Smooth muscle cell (in vitro differentiated cells): ENCODE measurements at regions not wholly inside any gene's neighbourhood (a gene's known extent, or its start where the extent isn't known, plus 50 kb on each side); places are given as distances from the start of the nearest gene placed in this dataset.

Source experiments
- DNase-seq: peaks from one replicate; lab custom pipeline; 2025; ENCODE audit not compliant: unreplicated experiment; lab: John Stamatoyannopoulos, UW
- H2AFZ ChIP-seq: fragments of 200-600 bp; sonication (generic); 2 replicates; pipeline ENCODE4 v1.6.0; 2016; ENCODE audit warnings: antibody characterized with exemption, low read depth, mild to moderate bottlenecking
- H3F3A ChIP-seq: fragments of 200-600 bp; sonication (generic); 2 replicates; pipeline ENCODE4 v1.6.0; 2017; ENCODE audit warnings: antibody characterized with exemption, low read depth
- H3K27ac ChIP-seq: fragments of 200-600 bp; sonication (generic); 2 replicates; pipeline ENCODE4 v1.5.1; 2016; ENCODE audit warnings: low read depth, mild to moderate bottlenecking
- H3K27me3 ChIP-seq: fragments of 200-600 bp; sonication (generic); 2 replicates; pipeline ENCODE4 v1.6.1; 2016; ENCODE audit warnings: low read depth, mild to moderate bottlenecking
- H3K36me3 ChIP-seq: fragments of 200-600 bp; sonication (generic); 2 replicates; pipeline ENCODE4 v1.5.1; 2016; ENCODE audit warnings: low read depth
- H3K4me1 ChIP-seq: fragments of 200-600 bp; sonication (generic); 2 replicates; pipeline ENCODE4 v1.5.1; 2016; ENCODE audit warnings: low read depth
- H3K4me2 ChIP-seq: fragments of 200-600 bp; sonication (generic); 2 replicates; pipeline ENCODE4 v1.6.0; 2016; ENCODE audit warnings: mild to moderate bottlenecking
- H3K4me3 ChIP-seq: fragments of 200-600 bp; sonication (generic); 2 replicates; pipeline ENCODE4 v1.5.1; 2016; ENCODE audit warnings: mild to moderate bottlenecking
- H3K79me2 ChIP-seq: fragments of 200-600 bp; sonication (generic); 2 replicates; pipeline ENCODE4 v1.6.0; 2016; ENCODE audit warnings: low read depth, mild to moderate bottlenecking
- H3K9ac ChIP-seq: fragments of 200-600 bp; sonication (generic); 2 replicates; pipeline ENCODE4 v1.6.0; 2016; ENCODE audit warnings: low read depth
- H3K9me3 ChIP-seq: fragments of 200-600 bp; sonication (generic); replicated peaks from 2 replicates; pipeline ENCODE4 v1.5.1; 2016; ENCODE audit warnings: low read depth
- H4K20me1 ChIP-seq: fragments of 200-600 bp; sonication (generic); 2 replicates; pipeline ENCODE4 v1.6.0; 2016; ENCODE audit warnings: low read depth
- WGBS: methylation state at CpG from one replicate; pipeline ENCODE4 v1.1.7; 2016; ENCODE audit warnings: low lambda C conversion rate; 5-methylcytosine and 5-hydroxymethylcytosine counted together
- TF ChIP-seq, protein P1 (sequence below): fragments of 200-600 bp; sonication (generic); IDR thresholded peaks from 2 replicates; pipeline ENCODE4 v1.5.1; 2017; ENCODE audit warnings: borderline replicate concordance, mild to moderate bottlenecking, antibody characterized with exemption; ENCODE audit not compliant: insufficient read depth, poor library complexity, severe bottlenecking

DNA sequence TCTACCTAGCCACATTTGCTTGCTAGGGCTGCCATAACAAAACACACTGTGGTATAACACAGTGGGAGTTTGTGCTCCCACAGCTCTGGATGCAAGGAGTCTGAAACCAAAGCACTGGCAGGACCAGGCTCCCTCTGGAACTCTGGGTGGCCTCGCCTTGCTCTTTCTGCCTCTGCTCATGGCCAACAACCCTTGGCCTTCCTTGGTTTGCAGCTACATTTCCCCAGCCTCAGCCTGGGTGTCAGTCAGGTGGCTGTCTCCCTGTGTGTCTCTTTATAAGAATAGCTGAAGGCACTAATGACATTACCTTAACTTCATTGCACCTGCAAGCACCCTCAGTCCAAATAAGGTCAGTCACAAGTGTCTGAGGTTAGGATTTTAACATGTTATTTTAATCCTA lies 101.0 kb upstream of the IRX2 start:
- H3K4me3 ChIP-seq = no peak overlapping the region
- no peaks in the 10 kb centered on the region for H3F3A ChIP-seq
- no peak overlapping the region for H3K9ac ChIP-seq
- H2AFZ ChIP-seq = no peak overlapping the region
- H3K9me3 ChIP-seq = no peaks in the 10 kb centered on the region
- 94% methylated on average over 1 of the region's 1 CpG for WGBS
- no peaks in the 10 kb centered on the region for H4K20me1 ChIP-seq
- TF ChIP-seq, protein P1, sequence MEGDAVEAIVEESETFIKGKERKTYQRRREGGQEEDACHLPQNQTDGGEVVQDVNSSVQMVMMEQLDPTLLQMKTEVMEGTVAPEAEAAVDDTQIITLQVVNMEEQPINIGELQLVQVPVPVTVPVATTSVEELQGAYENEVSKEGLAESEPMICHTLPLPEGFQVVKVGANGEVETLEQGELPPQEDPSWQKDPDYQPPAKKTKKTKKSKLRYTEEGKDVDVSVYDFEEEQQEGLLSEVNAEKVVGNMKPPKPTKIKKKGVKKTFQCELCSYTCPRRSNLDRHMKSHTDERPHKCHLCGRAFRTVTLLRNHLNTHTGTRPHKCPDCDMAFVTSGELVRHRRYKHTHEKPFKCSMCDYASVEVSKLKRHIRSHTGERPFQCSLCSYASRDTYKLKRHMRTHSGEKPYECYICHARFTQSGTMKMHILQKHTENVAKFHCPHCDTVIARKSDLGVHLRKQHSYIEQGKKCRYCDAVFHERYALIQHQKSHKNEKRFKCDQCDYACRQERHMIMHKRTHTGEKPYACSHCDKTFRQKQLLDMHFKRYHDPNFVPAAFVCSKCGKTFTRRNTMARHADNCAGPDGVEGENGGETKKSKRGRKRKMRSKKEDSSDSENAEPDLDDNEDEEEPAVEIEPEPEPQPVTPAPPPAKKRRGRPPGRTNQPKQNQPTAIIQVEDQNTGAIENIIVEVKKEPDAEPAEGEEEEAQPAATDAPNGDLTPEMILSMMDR = no peak
- DNase-seq = no peak
- H3K4me2 ChIP-seq = no peak overlapping the region
- no peaks in the 10 kb centered on the region for H3K27me3 ChIP-seq
- H3K79me2 ChIP-seq = no peaks in the 10 kb centered on the region
- H3K36me3 ChIP-seq = no peaks in the 10 kb centered on the region
- H3K27ac ChIP-seq = no peak overlapping the region
- H3K4me1 ChIP-seq = no peaks in the 10 kb centered on the region

DNA sequence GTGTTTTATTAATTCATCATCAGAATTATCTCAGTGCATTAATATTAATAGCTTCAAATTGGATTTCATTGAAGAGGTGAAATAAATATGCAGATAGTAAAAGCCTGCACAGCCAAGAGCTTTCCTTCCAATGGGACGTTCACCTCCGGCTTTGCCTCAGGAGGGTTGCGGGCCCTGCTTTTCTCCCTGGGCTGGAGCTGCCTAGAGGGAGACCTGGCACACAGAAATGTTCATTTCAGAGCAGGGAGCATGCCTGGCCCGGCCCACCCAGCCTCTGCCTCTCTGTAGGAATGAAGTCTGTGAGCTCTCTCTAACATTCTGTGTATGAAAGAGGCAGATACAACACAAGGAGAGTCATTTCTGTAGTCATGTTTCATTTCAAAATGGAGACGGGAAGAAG lies 100.4 kb upstream of the IRX2 start:
- H4K20me1 ChIP-seq = no peaks in the 10 kb centered on the region
- no peaks in the 10 kb centered on the region for H3K9me3 ChIP-seq
- no peak overlapping the region for H3K9ac ChIP-seq
- no peak overlapping the region for H2AFZ ChIP-seq
- DNase-seq = no peak
- H3K4me2 ChIP-seq = no peak overlapping the region
- no peak overlapping the region for H3K27ac ChIP-seq
- no peaks in the 10 kb centered on the region for H3K79me2 ChIP-seq
- H3K27me3 ChIP-seq = no peaks in the 10 kb centered on the region
- H3K4me1 ChIP-seq = no peaks in the 10 kb centered on the region
- H3K36me3 ChIP-seq = no peaks in the 10 kb centered on the region
- WGBS = 86% methylated on average over 5 of the region's 5 CpGs
- H3F3A ChIP-seq = no peaks in the 10 kb centered on the region
- no peak overlapping the region for H3K4me3 ChIP-seq
- TF ChIP-seq, protein P1 = no peak

DNA sequence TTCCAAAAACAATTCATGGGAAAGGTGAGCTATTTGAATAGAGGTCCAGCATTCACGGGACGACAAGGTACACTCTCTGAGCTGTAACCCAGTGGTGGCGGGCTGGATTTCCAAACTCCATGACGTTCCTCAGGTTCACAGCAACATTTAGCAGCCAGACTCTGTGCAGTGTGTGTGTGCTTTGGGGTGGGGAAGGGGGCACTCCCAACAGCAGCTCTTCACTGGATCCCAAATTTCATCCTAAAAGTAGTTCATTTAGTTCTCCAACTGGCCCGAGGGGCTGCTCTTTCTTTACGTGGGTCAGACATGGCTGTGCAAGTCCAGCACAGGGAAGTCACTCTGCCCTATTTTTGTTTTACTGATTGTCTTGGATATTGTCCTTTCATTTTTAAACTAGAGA lies 98.0 kb upstream of the IRX2 start:
- no peaks in the 10 kb centered on the region for H3K36me3 ChIP-seq
- H3K4me1 ChIP-seq = no peaks in the 10 kb centered on the region
- WGBS = 88% methylated on average over 6 of the region's 6 CpGs
- DNase-seq = no peak
- TF ChIP-seq, protein P1 = no peak
- no peaks in the 10 kb centered on the region for H4K20me1 ChIP-seq
- no peak overlapping the region for H3K27ac ChIP-seq
- H3F3A ChIP-seq = no peaks in the 10 kb centered on the region
- H3K4me3 ChIP-seq = no peak overlapping the region
- no peaks in the 10 kb centered on the region for H3K9me3 ChIP-seq
- no peak overlapping the region for H2AFZ ChIP-seq
- H3K79me2 ChIP-seq = no peaks in the 10 kb centered on the region
- peaks cover 6% of the 10 kb centered on the region for H3K27me3 ChIP-seq
- no peak overlapping the region for H3K9ac ChIP-seq
- H3K4me2 ChIP-seq = no peak overlapping the region

- Histone ChIP-seq H3K36me3 (no peaks in the 10 kb centered on the region), H3K4me1 (no peaks in the 10 kb centered on the region), H3K27ac (no peak overlapping the region), H3F3A (no peaks in the 10 kb centered on the region), H3K4me3 (no peak overlapping the region), H3K27me3 (peaks cover 10% of the 10 kb centered on the region), H2AFZ (no peak overlapping the region), H3K9ac (no peak overlapping the region), H3K9me3 (no peaks in the 10 kb centered on the region), H3K4me2 (no peak overlapping the region), H4K20me1 (no peaks in the 10 kb centered on the region), H3K79me2 (no peaks in the 10 kb centered on the region)
- TF ChIP-seq, protein P1 = peak; percentile 28
- no peak for DNase-seq
- 74% methylated on average over 11 of the region's 11 CpGs for WGBS
Measured at GRCh38 chr5:2848619-2849018, 97.1 kb upstream of the IRX2 start.
